Keratinocyte (primary cell): ENCODE measurements at regions not wholly inside any gene's neighbourhood (a gene's known extent, or its start where the extent isn't known, plus 50 kb on each side); places are given as distances from the start of the nearest gene placed in this dataset.

Source experiments
- DNase-seq: peaks from one replicate; pipeline ENCODE4 v3.0.0-alpha.2; 2011; ENCODE audit warnings: low read depth, missing footprints, low spot score
- FAIRE-seq: peaks from 2 replicates; lab custom pipeline; 2011; peaks lifted over from hg19 to GRCh38; lab: Jason Lieb, UNC
- H2AFZ ChIP-seq: 2 replicates; pipeline ENCODE4 v1.6.0; 2012; ENCODE audit warnings: low read length, control low read depth, inconsistent platforms; ENCODE audit not compliant: control insufficient read depth
- H3K27ac ChIP-seq: 2 replicates; pipeline ENCODE4 v1.5.1; 2011; ENCODE audit warnings: low read length; ENCODE audit not compliant: control insufficient read depth, insufficient read depth
- H3K27me3 ChIP-seq: 3 replicates; pipeline ENCODE4 v1.6.0; 2011; ENCODE audit warnings: low read length; ENCODE audit not compliant: control insufficient read depth, insufficient read depth; ENCODE audit errors: extremely low read depth
- H3K36me3 ChIP-seq, 2 experiments: 2 replicates in 1 of 2; 3 replicates in 1 of 2; pipeline ENCODE4 v1.5.1; 2011; ENCODE audit warnings: low read length in 2 of 2, mild to moderate bottlenecking in 1 of 2; ENCODE audit not compliant: control insufficient read depth in 2 of 2, insufficient read depth in 2 of 2; ENCODE audit errors: extremely low read depth in 1 of 2
- H3K4me1 ChIP-seq: 3 replicates; pipeline ENCODE4 v1.5.1; 2011; ENCODE audit warnings: low read length; ENCODE audit not compliant: control insufficient read depth, insufficient read depth; ENCODE audit errors: extremely low read depth
- H3K4me2 ChIP-seq: 3 replicates; pipeline ENCODE4 v1.6.0; 2011; ENCODE audit warnings: low read depth, low read length; ENCODE audit not compliant: control insufficient read depth, insufficient read depth; ENCODE audit errors: extremely low read depth
- H3K4me3 ChIP-seq, 3 experiments: fragments of 200-600 bp in 1 of 3; sonication (generic) in 1 of 3; 2 replicates in 2 of 3; 3 replicates in 1 of 3; pipeline ENCODE4 v1.5.1; 2011 to 2016; ENCODE audit warnings: low read length in 3 of 3, mild to moderate bottlenecking in 3 of 3, control low read depth in 2 of 3, inconsistent platforms in 1 of 3, low read depth in 1 of 3, mixed read lengths in 1 of 3, mixed run types in 1 of 3, moderate library complexity in 1 of 3; ENCODE audit not compliant: control insufficient read depth in 2 of 3, insufficient read depth in 2 of 3; ENCODE audit errors: extremely low read depth in 1 of 3
- H3K79me2 ChIP-seq: 2 replicates; pipeline ENCODE4 v1.6.0; 2012; ENCODE audit warnings: low read length; ENCODE audit not compliant: control insufficient read depth, insufficient read depth
- H3K9ac ChIP-seq: 3 replicates; pipeline ENCODE4 v1.6.0; 2011; ENCODE audit warnings: low read length; ENCODE audit not compliant: control insufficient read depth, insufficient read depth; ENCODE audit errors: extremely low read depth
- H3K9me1 ChIP-seq: 3 replicates; pipeline ENCODE4 v1.6.0; 2011; ENCODE audit warnings: low read length; ENCODE audit not compliant: control insufficient read depth, insufficient read depth; ENCODE audit errors: extremely low read depth
- H3K9me3 ChIP-seq: 2 replicates; pipeline ENCODE4 v1.5.1; 2012; ENCODE audit warnings: low read depth, low read length; ENCODE audit not compliant: control insufficient read depth
- H4K20me1 ChIP-seq: 3 replicates; pipeline ENCODE4 v1.6.0; 2011; ENCODE audit warnings: low read length; ENCODE audit not compliant: control insufficient read depth, insufficient read depth; ENCODE audit errors: extremely low read depth
- EZH2 ChIP-seq: IDR thresholded peaks from one replicate; pipeline ENCODE4 v1.6.1; 2012; ENCODE audit warnings: inconsistent platforms, mild to moderate bottlenecking, low read length, moderate library complexity
- dilution Hi-C: fragments of 300-500 bp; cut with MboI; formaldehyde crosslinking; loops from one replicate; pipeline ENCODE4 v1.7.0; 2020; ENCODE audit warnings: low sequenced_read_pairs; ENCODE audit not compliant: extremely low pct_ligation_motif_present
- TF ChIP-seq, protein P1 (sequence below), 3 experiments: IDR thresholded peaks in 1 of 3; conservative IDR thresholded peaks in 1 of 3; optimal IDR thresholded peaks in 1 of 3; 2 replicates in 2 of 3; 3 replicates in 1 of 3; pipeline versions ENCODE3 to v1.5.1; 2011; ENCODE audit warnings: low read length in 3 of 3, mild to moderate bottlenecking in 3 of 3, moderate library complexity in 2 of 3, control low read depth in 1 of 3, inconsistent platforms in 1 of 3; ENCODE audit not compliant: insufficient read depth in 2 of 3; ENCODE audit errors: extremely low read depth in 1 of 3

GRCh38 chr11:112366012-112366411 is 105.4 kb upstream of the PLET1 start:
- Histone ChIP-seq H3K79me2 (no peaks in the 10 kb centered on the region), H3K27me3 (no peaks in the 10 kb centered on the region), H3K9ac (no peak overlapping the region), H2AFZ (no peak overlapping the region), H3K27ac (no peak overlapping the region), H3K36me3 (no peaks in the 10 kb centered on the region), H3K4me3 (no peak overlapping the region), H3K4me2 (no peak overlapping the region), H3K9me1 (no peaks in the 10 kb centered on the region), H4K20me1 (no peaks in the 10 kb centered on the region), H3K4me1 (no peaks in the 10 kb centered on the region), H3K9me3 (no peaks in the 10 kb centered on the region)
- FAIRE-seq (no peak), DNase-seq (no peak)
- dilution Hi-C loops, result no loop called here
- no peak for TF ChIP-seq EZH2
- TF ChIP-seq, protein P1, sequence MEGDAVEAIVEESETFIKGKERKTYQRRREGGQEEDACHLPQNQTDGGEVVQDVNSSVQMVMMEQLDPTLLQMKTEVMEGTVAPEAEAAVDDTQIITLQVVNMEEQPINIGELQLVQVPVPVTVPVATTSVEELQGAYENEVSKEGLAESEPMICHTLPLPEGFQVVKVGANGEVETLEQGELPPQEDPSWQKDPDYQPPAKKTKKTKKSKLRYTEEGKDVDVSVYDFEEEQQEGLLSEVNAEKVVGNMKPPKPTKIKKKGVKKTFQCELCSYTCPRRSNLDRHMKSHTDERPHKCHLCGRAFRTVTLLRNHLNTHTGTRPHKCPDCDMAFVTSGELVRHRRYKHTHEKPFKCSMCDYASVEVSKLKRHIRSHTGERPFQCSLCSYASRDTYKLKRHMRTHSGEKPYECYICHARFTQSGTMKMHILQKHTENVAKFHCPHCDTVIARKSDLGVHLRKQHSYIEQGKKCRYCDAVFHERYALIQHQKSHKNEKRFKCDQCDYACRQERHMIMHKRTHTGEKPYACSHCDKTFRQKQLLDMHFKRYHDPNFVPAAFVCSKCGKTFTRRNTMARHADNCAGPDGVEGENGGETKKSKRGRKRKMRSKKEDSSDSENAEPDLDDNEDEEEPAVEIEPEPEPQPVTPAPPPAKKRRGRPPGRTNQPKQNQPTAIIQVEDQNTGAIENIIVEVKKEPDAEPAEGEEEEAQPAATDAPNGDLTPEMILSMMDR (optimal IDR thresholded peaks at IDR 0.05 in 1 of 3, IDR thresholded peaks at IDR 0.05 in 1 of 3, conservative IDR thresholded peaks at IDR 0.05 in 1 of 3; ENCODE audit: extremely low read depth in 1 of 3, insufficient read depth in 2 of 3, low read length in 3 of 3), result no peak

GRCh38 chr11:112366777-112367176 is 106.1 kb upstream of the PLET1 start:
- TF ChIP-seq EZH2, result no peak
- no peak overlapping the region for H3K4me2 ChIP-seq
- H2AFZ ChIP-seq, result no peak overlapping the region
- no peak overlapping the region for H3K4me3 ChIP-seq
- no peak overlapping the region for H3K9ac ChIP-seq
- no peaks in the 10 kb centered on the region for H4K20me1 ChIP-seq
- dilution Hi-C loops, result no loop called here
- no peaks in the 10 kb centered on the region for H3K9me1 ChIP-seq
- no peaks in the 10 kb centered on the region for H3K27me3 ChIP-seq
- H3K9me3 ChIP-seq, result no peaks in the 10 kb centered on the region
- H3K36me3 ChIP-seq, result no peaks in the 10 kb centered on the region
- FAIRE-seq (no peak), DNase-seq (no peak)
- no peak overlapping the region for H3K27ac ChIP-seq
- no peaks in the 10 kb centered on the region for H3K79me2 ChIP-seq
- no peaks in the 10 kb centered on the region for H3K4me1 ChIP-seq

- dilution Hi-C loops, result no loop called here
- no peaks in the 10 kb centered on the region for H3K4me1 ChIP-seq
- no peak overlapping the region for H3K27ac ChIP-seq
- H3K9me3 ChIP-seq, result no peaks in the 10 kb centered on the region
- no peaks in the 10 kb centered on the region for H3K9me1 ChIP-seq
- TF ChIP-seq, protein P1 (optimal IDR thresholded peaks at IDR 0.05 in 1 of 3, IDR thresholded peaks at IDR 0.05 in 1 of 3, conservative IDR thresholded peaks at IDR 0.05 in 1 of 3; ENCODE audit: extremely low read depth in 1 of 3, insufficient read depth in 2 of 3, low read length in 3 of 3), result no peak
- TF ChIP-seq EZH2, result no peak
- no peak for DNase-seq
- H3K79me2 ChIP-seq, result no peaks in the 10 kb centered on the region
- no peak overlapping the region for H3K9ac ChIP-seq
- FAIRE-seq, result no peak
- H3K27me3 ChIP-seq, result no peaks in the 10 kb centered on the region
- H4K20me1 ChIP-seq, result no peaks in the 10 kb centered on the region
- no peak overlapping the region for H3K4me2 ChIP-seq
- no peaks in the 10 kb centered on the region for H3K36me3 ChIP-seq
- H2AFZ ChIP-seq, result no peak overlapping the region
- H3K4me3 ChIP-seq, result no peak overlapping the region
Observed at GRCh38 chr11:112367461-112367860, 106.8 kb upstream of the PLET1 start.
